Putamen (tissue), 1 donor: ENCODE measurements at regions not wholly inside any gene's neighbourhood (a gene's known extent, or its start where the extent isn't known, plus 50 kb on each side); places are given as distances from the start of the nearest gene placed in this dataset.

ENCODE experiments used
- DNase-seq: peaks from one replicate; pipeline ENCODE4 v3.0.0-alpha.2; 2016; ENCODE audit warnings: low spot score

GRCh38 chr9:116081435-116082115 lies 72.0 kb upstream of the PAPPA start:
- DNase-seq = no peak

- DNase-seq = no peak
Measured at GRCh38 chr9:116083837-116084236, 69.8 kb upstream of the PAPPA start.

GRCh38 chr9:116084497-116084896 lies 69.1 kb upstream of the PAPPA start:
- DNase-seq = no peak

GRCh38 chr9:116087246-116087645 lies 66.3 kb upstream of the PAPPA start:
- peak; percentile 15 for DNase-seq

- no peak for DNase-seq
Measured at GRCh38 chr9:116087751-116088194, 65.8 kb upstream of the PAPPA start.

GRCh38 chr9:116088396-116088795 lies 65.2 kb upstream of the PAPPA start:
- DNase-seq = no peak

GRCh38 chr9:116090030-116090770 lies 63.4 kb upstream of the PAPPA start:
- no peak for DNase-seq

GRCh38 chr9:116094846-116095245 lies 58.7 kb upstream of the PAPPA start:
- DNase-seq = no peak

- DNase-seq = no peak
Measured at GRCh38 chr9:116095403-116095802, 58.2 kb upstream of the PAPPA start.

GRCh38 chr9:116096046-116096445 lies 57.5 kb upstream of the PAPPA start:
- no peak for DNase-seq

GRCh38 chr9:116096853-116097252 lies 56.7 kb upstream of the PAPPA start:
- DNase-seq = no peak

GRCh38 chr9:116098476-116098875 lies 55.1 kb upstream of the PAPPA start:
- DNase-seq = no peak

- DNase-seq = no peak
Measured at GRCh38 chr9:116099821-116100220, 53.8 kb upstream of the PAPPA start.

- peak; percentile 67 for DNase-seq
Measured at GRCh38 chr9:116100711-116101121, 52.9 kb upstream of the PAPPA start.

GRCh38 chr9:116101516-116101915 lies 52.1 kb upstream of the PAPPA start:
- peak; percentile 24 for DNase-seq

- DNase-seq = no peak
Measured at GRCh38 chr9:116102596-116102995, 51.0 kb upstream of the PAPPA start.
